Stimulated activated effector memory CD8-positive, alpha-beta T cell treated with anti-CD3 and anti-CD28 coated beads, Interleukin-12 subunit alpha, Interleukin-12 subunit beta, amount 100 ng/mL, for 72 hours (primary cell): ENCODE measurements at regions not wholly inside any gene's neighbourhood (a gene's known extent, or its start where the extent isn't known, plus 50 kb on each side); places are given as distances from the start of the nearest gene placed in this dataset.
A peak's percentile ranks its signal among the peaks of the same experiment; 100 is the strongest.

Experiments
- ATAC-seq: fragments of 150-1000 bp; cut with Tn5 transposase; 2 replicates; pipeline ENCODE4 v1.10.0; 2021
- DNase-seq, 2 donors: peaks; one replicate each; pipeline ENCODE4 v3.0.0; 2021 to 2022; ENCODE audit warnings: low spot score in 2 of 2
- H3K27ac Mint-ChIP-seq: one replicate; pipeline ENCODE4 v1.8.0; 2022; ENCODE audit warnings: mild to moderate bottlenecking, mixed read lengths
- H3K36me3 Mint-ChIP-seq: one replicate; pipeline ENCODE4 v1.8.0; 2022; ENCODE audit warnings: mild to moderate bottlenecking, mixed read lengths
- H3K4me1 Mint-ChIP-seq: one replicate; pipeline ENCODE4 v1.8.0; 2022; ENCODE audit warnings: mixed read lengths
- H3K4me3 Mint-ChIP-seq: one replicate; pipeline ENCODE4 v1.8.0; 2022; ENCODE audit warnings: mild to moderate bottlenecking, mixed read lengths
- H3K9me3 Mint-ChIP-seq: one replicate; pipeline ENCODE4 v1.8.0; 2022; ENCODE audit warnings: mixed read lengths

GRCh38 chr14:100381395-100382105 is 58.4 kb downstream of the SLC25A47 start:
- DNase-seq (no peak), ATAC-seq (no peak)
- Mint-ChIP-seq H3K4me3 (no peak overlapping the region), H3K4me1 (peaks cover 26% of the 10 kb centered on the region), H3K27ac (peak overlapping the region; percentile 58), H3K36me3 (peaks cover 3% of the 10 kb centered on the region), H3K9me3 (no peaks in the 10 kb centered on the region)

- Mint-ChIP-seq H3K36me3 (no peaks in the 10 kb centered on the region), H3K4me1 (peaks cover 20% of the 10 kb centered on the region), H3K27ac (peak overlapping the region; percentile 58), H3K4me3 (no peak overlapping the region), H3K9me3 (no peaks in the 10 kb centered on the region)
- DNase-seq (no peak), ATAC-seq (no peak)
Measured at GRCh38 chr14:100382106-100382455, 58.9 kb downstream of the SLC25A47 start.

DNA sequence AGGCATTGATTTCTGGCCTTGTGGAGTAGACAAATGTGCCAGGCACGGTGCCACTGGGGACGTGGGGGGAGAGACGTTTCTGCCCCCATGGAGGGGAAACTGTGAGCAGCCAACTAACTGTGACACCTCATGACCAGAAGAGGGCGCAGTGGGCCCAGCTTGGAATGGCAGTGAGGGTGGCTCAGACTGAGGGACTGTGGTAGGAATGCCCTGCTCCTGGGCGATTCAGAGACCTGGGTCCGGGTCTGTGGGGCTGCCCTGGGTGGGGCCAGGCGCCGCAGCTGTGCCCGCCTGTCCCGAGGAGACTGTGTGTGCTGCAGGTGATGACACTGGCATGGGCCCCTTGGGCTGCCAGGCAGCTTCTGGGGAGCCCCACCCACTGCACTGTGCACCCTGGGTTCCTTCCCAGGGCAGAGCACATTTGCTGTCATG is 60.6 kb downstream of the SLC25A47 start:
- DNase-seq (peak; percentile 59 to 82), ATAC-seq (peak; percentile 86)
- H3K4me3 Mint-ChIP-seq: no peak overlapping the region
- H3K9me3 Mint-ChIP-seq: no peaks in the 10 kb centered on the region
- H3K4me1 Mint-ChIP-seq: peaks cover 11% of the 10 kb centered on the region
- H3K36me3 Mint-ChIP-seq: no peaks in the 10 kb centered on the region
- H3K27ac Mint-ChIP-seq: peak overlapping the region; percentile 60

- no peak for ATAC-seq
- Mint-ChIP-seq H3K36me3 (no peaks in the 10 kb centered on the region), H3K4me3 (no peak overlapping the region), H3K4me1 (peaks cover 11% of the 10 kb centered on the region), H3K9me3 (no peaks in the 10 kb centered on the region), H3K27ac (peak overlapping the region; percentile 60)
- DNase-seq: no peak
Measured at GRCh38 chr14:100384277-100384676, 61.1 kb downstream of the SLC25A47 start.

DNA sequence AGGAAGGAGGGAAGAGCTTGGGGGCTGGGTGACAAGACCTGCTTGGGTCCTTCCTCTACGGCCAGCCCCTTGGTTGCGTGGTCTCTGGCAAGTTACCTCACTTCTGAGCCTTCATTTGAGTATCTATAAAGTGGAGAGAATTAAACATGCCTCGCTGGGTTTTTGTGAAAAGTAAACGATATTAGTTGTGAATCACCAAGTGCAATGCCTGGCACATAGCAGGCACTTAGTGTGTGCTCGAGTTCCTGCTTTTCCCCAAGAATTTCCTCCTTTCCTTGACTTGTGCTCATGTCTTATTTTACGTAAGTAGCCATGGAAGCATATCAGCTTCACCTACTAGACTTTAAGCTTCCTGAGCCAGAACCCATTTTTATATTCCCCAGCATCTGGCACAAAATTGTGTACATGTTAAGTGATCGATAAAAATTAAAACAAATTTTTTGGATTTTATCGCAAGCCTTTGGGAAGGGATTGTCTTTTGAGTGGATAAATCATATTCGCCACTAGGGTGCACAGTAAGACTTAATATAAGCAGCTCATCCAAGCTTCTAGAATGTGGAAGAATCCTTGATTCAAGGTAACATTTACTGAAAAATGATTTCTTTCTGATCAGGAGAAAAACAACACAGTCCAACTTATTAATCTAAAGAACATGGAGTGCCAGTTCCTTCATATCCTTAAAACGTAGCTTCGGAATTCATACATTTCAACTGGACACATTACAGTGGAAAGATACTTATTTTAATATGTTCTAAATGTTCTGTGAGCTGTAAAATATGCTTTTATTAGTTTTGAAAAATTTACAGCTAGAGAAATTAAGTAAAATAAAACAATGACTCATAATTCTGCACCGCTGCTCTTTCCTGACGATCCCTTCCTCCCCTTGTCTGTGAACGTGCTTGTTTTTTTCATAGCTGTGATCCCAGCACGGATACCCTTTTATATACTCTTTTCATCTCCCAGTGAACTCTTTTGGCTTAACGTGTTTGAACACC is 62.0 kb downstream of the SLC25A47 start:
- no peak for ATAC-seq
- Mint-ChIP-seq H3K27ac (no peak overlapping the region), H3K36me3 (no peaks in the 10 kb centered on the region), H3K9me3 (no peaks in the 10 kb centered on the region), H3K4me3 (no peak overlapping the region), H3K4me1 (peaks cover 11% of the 10 kb centered on the region)
- no peak for DNase-seq

DNA sequence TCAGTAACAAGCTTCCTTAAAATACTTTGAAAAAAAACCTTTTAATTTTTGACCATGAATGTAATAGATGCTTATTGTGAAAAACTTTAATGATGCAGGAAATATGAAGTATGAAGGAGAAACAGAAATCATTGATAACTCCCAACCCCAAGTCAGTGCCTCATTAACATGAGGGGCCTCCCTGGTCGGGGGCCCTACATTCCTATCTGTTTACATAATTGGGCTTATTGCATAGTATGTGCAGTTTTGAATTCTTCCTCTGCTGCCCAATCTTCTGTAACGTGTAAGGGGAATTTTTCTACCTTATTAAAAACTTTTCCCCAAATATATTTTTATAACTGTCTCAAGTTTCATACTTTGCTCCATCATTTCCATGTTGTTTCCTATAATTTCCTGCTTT is 63.0 kb downstream of the SLC25A47 start:
- Mint-ChIP-seq H3K4me1 (peaks cover 11% of the 10 kb centered on the region), H3K27ac (no peak overlapping the region), H3K9me3 (no peaks in the 10 kb centered on the region), H3K36me3 (no peaks in the 10 kb centered on the region), H3K4me3 (no peak overlapping the region)
- ATAC-seq: no peak
- no peak for DNase-seq

- Mint-ChIP-seq H3K4me1 (peaks cover 11% of the 10 kb centered on the region), H3K36me3 (no peaks in the 10 kb centered on the region), H3K27ac (no peak overlapping the region), H3K9me3 (no peaks in the 10 kb centered on the region), H3K4me3 (no peak overlapping the region)
- DNase-seq (no peak), ATAC-seq (no peak)
Measured at GRCh38 chr14:100386846-100387245, 63.7 kb downstream of the SLC25A47 start.

DNA sequence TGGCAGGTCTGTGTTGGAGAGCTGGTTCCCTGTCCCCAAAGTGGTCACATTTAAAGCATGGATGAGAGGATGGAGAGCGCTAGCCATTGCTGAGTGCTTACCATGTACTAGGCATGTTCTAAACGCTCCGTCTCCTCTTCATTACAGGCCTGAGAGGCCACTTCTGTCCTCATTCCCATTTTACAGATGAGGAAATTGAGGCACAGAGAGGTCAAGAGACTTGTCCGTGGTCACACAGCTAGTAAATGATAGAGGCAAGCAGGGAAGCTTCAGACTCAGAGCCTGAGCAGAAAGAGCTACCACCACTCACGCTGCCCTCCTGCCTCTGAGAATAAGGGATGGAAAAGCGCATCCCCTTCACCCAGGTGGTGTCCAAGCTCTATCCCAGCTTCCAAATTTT is 64.3 kb downstream of the SLC25A47 start:
- peak overlapping the region; percentile 2 for H3K27ac Mint-ChIP-seq
- H3K36me3 Mint-ChIP-seq: no peaks in the 10 kb centered on the region
- DNase-seq (no peak), ATAC-seq (no peak)
- peaks cover 14% of the 10 kb centered on the region for H3K4me1 Mint-ChIP-seq
- no peaks in the 10 kb centered on the region for H3K9me3 Mint-ChIP-seq
- no peak overlapping the region for H3K4me3 Mint-ChIP-seq

- no peak for ATAC-seq
- peaks cover 20% of the 10 kb centered on the region for H3K4me1 Mint-ChIP-seq
- H3K36me3 Mint-ChIP-seq: no peaks in the 10 kb centered on the region
- H3K27ac Mint-ChIP-seq: peak overlapping the region; percentile 2
- no peak for DNase-seq
- H3K4me3 Mint-ChIP-seq: no peak overlapping the region
- no peaks in the 10 kb centered on the region for H3K9me3 Mint-ChIP-seq
Measured at GRCh38 chr14:100388103-100389054, 65.2 kb downstream of the SLC25A47 start.

- no peaks in the 10 kb centered on the region for H3K9me3 Mint-ChIP-seq
- peaks cover 21% of the 10 kb centered on the region for H3K4me1 Mint-ChIP-seq
- H3K36me3 Mint-ChIP-seq: no peaks in the 10 kb centered on the region
- no peak for ATAC-seq
- H3K4me3 Mint-ChIP-seq: no peak overlapping the region
- H3K27ac Mint-ChIP-seq: peak overlapping the region; percentile 2
- DNase-seq: no peak
Measured at GRCh38 chr14:100389497-100390104, 66.5 kb downstream of the SLC25A47 start.

- Mint-ChIP-seq H3K9me3 (no peaks in the 10 kb centered on the region), H3K36me3 (no peaks in the 10 kb centered on the region), H3K4me1 (peaks cover 24% of the 10 kb centered on the region), H3K27ac (no peak overlapping the region), H3K4me3 (no peak overlapping the region)
- DNase-seq: no peak
- no peak for ATAC-seq
Measured at GRCh38 chr14:100391173-100391572, 68.0 kb downstream of the SLC25A47 start.

- ATAC-seq (no peak), DNase-seq (no peak)
- peaks cover 24% of the 10 kb centered on the region for H3K4me1 Mint-ChIP-seq
- H3K27ac Mint-ChIP-seq: no peak overlapping the region
- H3K4me3 Mint-ChIP-seq: no peak overlapping the region
- no peaks in the 10 kb centered on the region for H3K36me3 Mint-ChIP-seq
- no peaks in the 10 kb centered on the region for H3K9me3 Mint-ChIP-seq
Measured at GRCh38 chr14:100391724-100392123, 68.6 kb downstream of the SLC25A47 start.

DNA sequence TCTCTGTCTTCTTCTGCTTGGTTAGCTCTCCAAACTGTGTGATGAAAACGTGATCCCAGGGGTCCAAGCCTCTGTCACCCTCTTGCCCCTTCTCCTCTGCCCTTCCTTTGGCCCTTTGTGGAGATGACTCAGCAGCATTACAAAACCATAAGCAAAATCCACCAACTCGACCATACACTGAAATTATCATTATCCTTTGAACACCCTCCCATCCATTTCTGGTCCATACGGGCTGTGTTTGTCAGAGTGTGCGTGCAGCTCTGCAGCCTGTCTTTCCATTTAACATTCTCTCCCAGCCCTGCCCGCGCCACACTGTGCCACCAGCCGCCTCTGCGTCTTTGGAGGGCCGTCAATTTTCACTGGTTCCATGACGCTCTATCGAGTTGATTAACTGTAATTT is 69.2 kb downstream of the SLC25A47 start:
- no peak for ATAC-seq
- no peak for DNase-seq
- no peak overlapping the region for H3K4me3 Mint-ChIP-seq
- peaks cover 24% of the 10 kb centered on the region for H3K4me1 Mint-ChIP-seq
- no peaks in the 10 kb centered on the region for H3K36me3 Mint-ChIP-seq
- H3K9me3 Mint-ChIP-seq: no peaks in the 10 kb centered on the region
- H3K27ac Mint-ChIP-seq: no peak overlapping the region

- Mint-ChIP-seq H3K27ac (peak overlapping the region; percentile 66), H3K4me3 (no peak overlapping the region), H3K9me3 (no peaks in the 10 kb centered on the region), H3K4me1 (peaks cover 24% of the 10 kb centered on the region), H3K36me3 (no peaks in the 10 kb centered on the region)
- DNase-seq (no peak), ATAC-seq (no peak)
Measured at GRCh38 chr14:100393362-100393761, 70.2 kb downstream of the SLC25A47 start.
